ENCODE measurements at regions not wholly inside any gene's neighbourhood (a gene's known extent, or its start where the extent isn't known, plus 50 kb on each side); places are given as distances from the start of the nearest gene placed in this dataset.
"Not testable (repeated sequence)": the region's sequence is repeated elsewhere in the genome, so short reads cannot be mapped to it uniquely, and the experiment has no call there.

DNA sequence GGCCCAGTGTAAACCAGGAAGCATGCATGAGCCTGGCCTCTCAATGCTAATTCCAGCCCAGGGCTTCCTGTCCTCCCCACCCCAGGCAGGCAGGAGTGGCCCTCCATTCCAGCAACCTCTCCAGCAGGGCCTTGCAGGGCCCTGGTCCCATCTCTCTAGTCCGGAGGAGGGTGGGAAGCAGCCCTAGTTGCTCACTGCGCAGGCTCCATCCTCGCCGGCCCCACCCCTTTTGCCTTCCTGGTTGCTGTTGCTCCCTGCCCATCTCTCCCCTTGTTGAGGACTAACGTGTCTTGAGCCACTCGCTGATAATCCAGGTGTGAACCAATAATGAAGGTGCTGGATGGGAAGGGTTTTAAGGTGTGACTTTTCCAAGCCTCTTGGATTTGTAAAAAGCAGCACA lies 161.2 kb upstream of the BCOR start:
- ATAC-seq: no peak
- DNase-seq (ENCODE audit: low spot score): no peak

DNA sequence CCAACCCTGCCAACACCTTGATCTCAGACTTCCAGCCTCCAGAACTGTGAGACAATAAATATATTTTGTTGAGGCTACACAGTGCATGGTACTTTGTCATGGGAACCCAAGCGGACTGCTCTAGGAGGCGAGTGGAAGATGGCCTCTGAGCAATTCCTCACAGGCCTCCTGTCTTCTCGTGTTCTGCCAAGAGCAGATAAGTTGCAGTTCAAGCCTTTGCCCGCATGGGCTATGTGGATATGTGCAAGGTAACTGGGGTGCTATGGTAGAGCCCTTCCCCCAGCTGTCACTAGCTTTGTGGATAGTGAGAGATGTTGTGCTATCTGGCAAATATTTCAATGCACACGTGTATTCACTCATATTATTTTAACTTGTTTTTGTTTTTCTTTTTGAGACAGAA lies 156.0 kb upstream of the BCOR start:
- no peak for ATAC-seq
- DNase-seq (ENCODE audit: low spot score): no peak

DNA sequence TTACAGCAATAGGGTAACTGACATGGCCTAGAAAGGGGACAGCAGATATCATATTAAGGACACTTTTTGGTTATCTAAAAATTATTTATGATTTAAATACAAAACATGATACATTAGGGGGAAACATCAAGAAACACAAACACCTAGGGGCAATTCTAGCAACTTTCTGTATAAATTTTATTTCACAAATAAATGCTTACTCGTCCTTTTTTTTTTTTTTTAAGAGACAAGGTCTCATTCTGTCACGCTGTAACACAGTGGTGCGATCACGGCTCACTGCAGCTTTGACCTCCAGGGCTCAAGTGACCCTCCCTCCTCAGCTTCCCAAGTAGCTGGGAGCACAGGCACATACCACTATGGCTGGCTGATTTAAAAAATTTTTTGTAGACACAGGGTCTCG lies 151.8 kb upstream of the BCOR start:
- DNase-seq (ENCODE audit: low spot score) (no peak), ATAC-seq (no peak)

DNA sequence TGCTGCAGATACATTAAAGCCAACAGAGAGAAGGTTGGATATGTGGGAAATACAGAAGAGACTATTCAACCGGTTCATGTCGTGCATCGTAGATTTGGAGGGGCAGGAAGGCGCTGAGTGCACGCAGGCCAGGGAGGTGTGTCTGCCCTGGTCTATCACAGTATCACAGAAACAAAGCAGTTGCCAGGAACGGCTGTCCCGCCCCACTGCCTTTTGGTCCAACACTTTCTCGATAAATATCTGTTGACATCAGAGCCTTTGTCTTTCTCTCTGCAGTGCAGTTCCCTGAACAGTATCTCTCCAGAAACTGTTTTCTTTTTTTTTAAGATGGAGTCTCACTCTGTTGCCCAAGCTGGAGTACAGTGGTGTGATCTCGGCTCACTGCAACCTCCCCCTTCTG lies 151.1 kb upstream of the BCOR start:
- DNase-seq (ENCODE audit: low spot score) (no peak), ATAC-seq (peak; percentile 55)

DNA sequence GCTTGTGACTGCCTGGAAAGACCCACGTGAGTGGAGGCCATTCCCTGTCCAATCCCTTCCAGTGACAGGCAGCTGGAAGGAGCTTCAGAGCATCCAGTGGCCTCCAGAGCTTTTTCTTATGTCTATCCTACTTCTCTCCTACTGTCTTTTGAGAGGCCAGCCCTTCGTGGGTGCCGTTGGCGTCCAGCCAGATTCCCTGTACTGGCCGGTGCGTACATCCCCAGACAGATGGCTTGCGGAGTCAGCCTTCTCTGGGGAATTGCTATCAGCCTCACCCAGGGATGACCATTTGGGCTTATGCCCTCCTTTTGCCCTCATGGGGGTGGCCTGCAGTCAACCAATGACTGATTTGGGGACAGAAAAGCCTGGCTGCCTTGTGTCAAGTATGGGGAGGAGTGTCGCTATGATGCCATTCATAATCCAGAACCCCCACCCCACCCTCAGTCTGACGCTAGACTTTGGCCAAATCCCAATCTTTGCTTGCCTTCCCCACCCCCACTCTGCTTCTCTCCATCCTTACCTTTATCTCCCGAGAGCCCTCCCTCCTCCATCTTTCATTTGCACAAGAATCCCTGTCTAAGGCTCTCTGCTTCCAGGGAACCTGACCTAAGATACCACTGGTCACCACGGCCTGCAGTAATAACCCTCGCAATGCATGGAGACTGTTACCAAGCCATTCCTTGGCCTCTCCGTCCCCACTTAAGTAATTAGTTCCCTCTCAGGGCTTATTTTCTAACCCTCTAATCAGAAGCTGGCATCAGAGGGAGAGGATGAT lies 150.3 kb upstream of the BCOR start:
- no peak for ATAC-seq
- DNase-seq (ENCODE audit: low spot score): no peak

DNA sequence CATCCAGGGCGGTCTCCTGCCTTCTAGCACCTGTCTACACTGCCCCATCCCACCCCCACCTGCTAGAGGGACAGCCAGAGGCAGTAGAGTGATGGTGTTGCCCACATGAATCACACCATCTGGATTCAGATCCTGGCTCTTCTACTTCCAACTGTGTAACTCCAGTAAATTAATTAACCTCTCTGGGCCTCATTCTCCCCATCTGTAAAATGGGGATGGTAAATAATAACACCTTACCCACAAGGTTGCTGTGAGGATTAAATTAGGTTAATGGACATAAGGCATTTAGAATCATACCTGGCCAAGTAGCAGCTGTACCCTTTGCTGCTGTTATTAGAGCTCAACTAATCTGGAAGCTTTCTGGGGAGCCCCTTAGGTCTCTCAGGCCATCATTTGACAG lies 149.6 kb upstream of the BCOR start:
- ATAC-seq: no peak
- no peak for DNase-seq (ENCODE audit: low spot score)

DNA sequence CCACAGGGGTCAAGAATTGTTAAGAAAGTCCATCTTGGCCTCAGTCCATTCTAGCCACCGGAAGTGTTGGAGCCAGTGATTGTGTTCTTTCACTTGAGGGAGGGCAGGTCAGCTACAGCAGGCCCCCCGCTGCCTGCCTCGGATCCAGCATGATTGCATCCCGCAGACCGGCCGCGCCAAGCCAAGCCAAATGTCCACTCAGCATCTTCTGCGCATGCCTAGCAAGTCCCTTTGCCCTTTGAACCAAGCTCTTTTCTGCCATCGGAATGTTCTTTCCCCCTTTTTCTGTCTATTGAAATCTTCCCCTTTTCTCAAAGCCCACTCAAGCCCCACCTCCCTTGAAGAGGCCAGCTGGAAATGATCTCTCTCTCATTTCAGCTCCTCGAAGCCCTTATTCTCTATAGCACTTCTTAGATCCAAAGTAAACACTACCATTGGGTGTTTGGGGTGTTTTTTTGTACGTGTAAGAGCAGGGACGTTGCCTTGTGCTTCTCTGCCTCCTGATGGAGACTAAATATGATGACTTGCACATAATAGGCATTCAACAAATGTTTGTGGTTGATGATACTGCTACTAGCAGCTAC lies 147.8 kb upstream of the BCOR start:
- DNase-seq (ENCODE audit: low spot score): peak; percentile 47
- peak; percentile 73 for ATAC-seq

DNA sequence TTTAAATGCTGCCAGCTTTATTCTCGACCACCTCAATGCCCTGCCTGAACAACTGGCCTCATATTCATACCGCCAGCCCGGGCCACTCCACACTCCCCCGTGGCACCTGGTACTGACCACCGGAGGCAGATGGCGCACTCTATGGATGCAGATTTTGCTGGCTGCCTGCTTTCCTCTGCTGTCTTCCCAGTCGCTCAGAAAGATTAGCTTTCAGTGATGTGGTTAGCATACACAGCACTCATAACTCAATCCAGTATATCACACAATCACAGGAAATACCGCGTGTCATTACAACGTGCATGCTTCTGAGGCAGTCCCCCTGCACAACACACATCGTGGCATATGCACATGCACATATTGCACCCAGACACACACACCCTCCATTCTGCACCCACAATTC lies 147.2 kb upstream of the BCOR start:
- ATAC-seq: peak; percentile 12
- no peak for DNase-seq (ENCODE audit: low spot score)

DNA sequence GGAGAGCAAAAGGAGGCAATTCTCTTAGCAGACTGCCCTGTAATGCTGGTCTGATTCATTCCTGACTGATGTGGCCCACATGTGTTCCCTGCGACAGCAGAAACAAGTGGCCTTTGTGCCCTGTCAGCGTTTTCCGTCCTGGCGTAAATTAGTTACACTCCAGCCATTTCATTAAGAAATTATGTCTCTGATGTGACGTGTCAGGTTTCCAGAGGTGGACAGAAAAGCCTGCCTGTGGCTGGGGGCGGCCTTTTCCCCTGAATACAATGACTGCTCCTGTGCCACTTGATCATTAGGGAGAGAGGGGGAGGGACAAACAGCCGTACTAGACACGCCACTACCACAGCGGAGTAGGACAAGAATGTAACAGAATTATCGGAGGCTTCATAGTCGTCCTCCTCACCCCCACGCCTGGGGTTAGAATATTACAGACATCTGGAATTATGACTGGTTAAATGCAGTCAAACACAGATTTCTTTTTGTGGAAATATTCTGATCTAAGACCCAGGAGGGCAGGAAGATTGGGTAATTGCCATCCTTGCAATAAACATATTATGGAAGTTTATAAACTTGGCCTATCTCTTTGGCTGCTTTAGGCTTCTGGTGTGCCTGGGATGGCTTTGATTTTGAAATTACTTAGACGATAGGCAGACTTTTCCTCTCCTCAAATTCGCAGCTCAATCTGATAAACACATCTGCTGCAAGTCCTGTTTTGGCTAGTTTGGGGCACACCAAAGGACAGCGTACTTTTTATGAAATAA lies 146.2 kb upstream of the BCOR start:
- ATAC-seq (no peak), DNase-seq (ENCODE audit: low spot score) (no peak)

DNA sequence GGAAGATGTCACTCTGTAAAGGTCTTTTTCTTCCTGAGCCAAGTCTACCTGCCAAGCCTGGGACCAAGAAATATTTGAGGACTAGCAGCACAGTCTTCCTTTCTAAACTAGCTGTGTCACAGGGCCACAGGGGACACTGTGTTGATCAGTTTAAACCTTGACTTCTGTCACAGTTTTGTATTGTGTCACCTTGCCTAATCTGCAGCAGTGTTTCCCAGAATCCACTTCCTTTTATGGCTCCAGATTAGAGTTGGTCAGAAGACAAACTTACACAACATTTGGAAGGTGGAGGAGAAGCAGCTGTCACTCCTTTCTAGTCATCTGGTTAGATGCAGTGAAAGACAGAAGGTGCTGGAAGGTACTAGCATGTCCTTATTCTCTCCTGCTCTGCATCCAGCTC lies 143.1 kb upstream of the BCOR start:
- DNase-seq (ENCODE audit: low spot score) (peak; percentile 60), ATAC-seq (peak; percentile 85)

DNA sequence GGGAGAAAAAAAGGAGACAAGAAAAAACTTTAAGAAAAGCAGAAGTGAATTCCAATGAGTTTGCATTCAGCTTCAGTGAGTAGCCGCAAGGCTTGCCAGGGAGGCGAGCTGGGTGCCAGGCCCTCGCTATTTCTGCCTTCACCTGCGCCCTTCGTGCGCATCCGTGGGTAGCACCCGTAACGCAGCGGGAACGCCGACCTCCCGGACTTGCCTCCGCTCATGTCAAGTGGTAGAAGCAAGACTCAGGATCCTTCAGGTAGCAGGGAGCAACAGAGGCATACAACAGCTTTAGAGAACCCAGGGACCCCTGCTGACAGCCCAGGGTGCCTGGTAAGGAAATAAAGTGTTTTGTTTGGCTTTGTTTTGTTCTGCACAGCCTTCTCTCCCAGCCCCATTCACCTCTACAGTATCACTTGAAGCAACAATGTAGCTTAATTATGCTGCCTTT lies 140.0 kb upstream of the BCOR start:
- no peak for ATAC-seq
- DNase-seq (ENCODE audit: low spot score): no peak

DNA sequence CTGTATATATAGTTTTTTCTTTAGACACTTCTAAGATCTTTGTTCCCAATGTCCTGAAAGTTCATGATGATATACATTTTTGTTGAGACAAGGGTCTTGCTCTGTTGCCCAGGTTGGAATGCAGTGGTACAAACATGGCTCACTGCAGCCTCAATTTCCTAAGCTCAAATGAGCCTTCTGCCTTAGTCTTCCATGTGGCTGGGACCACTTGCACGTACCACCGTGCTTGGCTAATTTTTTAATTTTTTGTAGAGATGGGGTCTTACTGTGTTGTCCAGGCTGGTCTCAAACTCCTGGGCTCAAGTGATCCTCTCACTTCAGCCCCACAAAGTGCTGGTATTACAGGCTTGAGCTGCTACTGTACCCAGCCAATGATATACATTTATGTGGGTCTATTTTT lies 132.9 kb upstream of the BCOR start:
- DNase-seq (ENCODE audit: low spot score) (no peak), ATAC-seq (no peak)

DNA sequence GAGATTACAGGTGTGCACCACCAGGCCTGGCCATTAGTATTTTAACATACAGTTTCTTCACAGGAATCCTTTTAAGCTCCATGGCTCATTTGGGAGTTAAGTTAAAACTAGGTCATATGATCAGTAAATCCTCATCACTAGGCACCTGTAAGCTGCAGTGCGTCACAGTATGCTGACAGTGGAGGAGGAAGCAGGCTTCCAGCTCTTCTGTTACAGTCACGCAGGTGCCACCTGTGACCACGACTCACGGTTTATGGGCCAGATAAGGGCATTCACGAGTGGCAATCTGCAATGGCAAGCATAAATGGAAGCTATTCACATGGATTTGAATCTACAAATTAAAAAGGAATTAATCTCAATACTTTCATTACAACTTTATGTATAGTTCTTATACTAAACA lies 129.4 kb upstream of the BCOR start:
- DNase-seq (ENCODE audit: low spot score) (no peak), ATAC-seq (no peak)

DNA sequence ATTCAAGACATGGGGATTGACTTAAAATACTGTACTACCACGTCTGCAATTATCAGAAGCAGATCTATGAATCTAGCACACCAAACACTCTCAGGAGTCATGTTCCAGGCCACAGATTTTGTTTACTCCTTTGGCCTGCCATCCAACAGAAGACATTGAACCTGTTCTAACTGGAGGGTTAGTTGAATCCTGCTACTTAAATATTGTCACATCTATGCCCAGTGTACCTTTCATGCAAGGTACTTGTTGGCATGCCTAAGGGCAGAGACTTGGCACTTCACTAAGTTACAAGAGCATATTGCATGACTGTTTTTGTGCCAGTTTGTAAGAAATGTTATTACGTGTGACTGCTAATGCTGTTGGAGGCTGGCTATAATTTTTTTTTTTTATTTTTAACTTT lies 126.9 kb upstream of the BCOR start:
- DNase-seq (ENCODE audit: low spot score) (no peak), ATAC-seq (peak; percentile 79)

DNA sequence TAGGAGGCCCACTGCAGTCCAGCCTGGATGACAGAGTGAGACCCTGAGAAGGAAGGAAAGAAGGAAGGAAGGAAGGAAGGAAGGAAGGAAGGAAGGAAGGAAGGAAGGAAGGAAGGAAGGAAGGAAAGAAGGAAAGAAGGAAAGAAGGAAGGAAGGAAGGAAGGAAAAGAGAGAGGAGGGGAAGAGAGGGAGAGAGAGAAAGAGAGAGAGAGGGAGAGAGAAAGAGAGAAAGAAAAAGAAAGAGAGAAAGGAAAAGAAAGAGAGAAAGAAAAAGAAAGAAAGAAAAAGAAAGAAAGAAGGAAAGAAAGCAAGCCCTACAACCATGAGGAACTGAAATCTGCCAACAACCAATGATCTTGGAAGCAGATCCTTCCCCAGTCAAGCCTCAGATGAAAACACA lies 124.9 kb upstream of the BCOR start:
- not testable (repeated sequence) for DNase-seq (ENCODE audit: low spot score)

DNA sequence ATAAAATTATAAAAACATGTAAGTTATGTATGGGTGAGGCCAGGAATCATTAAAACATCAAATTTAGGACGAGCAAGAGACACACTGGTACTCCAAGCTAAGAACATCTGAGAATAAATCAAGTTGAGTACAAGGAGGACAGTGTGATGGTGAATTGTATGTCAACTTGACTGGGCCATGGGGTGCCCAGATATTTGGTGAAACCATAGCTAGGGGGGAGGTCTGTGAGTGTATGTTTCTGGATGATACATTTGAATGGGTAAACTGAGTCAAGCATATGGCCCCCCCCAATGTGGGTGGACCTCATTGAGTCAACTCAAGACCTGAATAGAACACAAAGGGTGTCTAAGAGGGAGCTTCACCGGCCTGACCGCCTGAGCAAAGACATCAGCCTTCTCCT lies 115.3 kb upstream of the BCOR start:
- ATAC-seq (no peak), DNase-seq (ENCODE audit: low spot score) (no peak)

More for the DNA sequence above, 124.9 kb upstream of the BCOR start:
- not testable (repeated sequence) for ATAC-seq

DNA sequence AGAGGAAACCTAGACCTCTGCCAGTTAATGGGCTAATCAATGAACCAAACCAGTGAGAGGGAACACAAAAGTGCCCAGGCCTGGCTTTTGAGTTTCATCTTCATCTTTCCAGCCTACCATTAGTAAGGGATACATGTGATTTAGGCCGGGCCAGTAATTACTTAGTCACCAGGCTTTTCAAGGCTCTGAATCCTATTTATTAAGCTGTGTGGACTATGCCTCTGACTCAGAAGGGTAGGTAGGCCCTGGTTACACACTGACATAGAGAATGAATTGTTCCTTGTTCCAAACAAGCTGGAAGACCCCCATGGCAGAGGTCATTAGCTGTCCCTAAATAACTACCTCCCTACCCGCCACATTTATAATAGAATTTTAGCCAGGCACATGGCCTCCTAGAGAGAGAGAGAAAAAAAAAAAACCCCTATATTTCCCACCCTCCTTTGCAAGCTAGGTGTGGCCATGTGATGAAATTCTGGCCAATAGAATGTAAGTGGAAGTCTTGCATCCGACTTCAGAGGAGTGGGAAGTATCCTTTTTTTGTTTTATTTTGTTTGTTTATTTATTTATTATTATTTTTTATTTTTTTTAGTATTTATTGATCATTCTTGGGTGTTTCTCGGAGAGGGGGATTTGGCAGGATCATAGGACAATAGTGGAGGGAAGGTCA lies 112.3 kb upstream of the BCOR start:
- no peak for ATAC-seq
- DNase-seq (ENCODE audit: low spot score): no peak

DNA sequence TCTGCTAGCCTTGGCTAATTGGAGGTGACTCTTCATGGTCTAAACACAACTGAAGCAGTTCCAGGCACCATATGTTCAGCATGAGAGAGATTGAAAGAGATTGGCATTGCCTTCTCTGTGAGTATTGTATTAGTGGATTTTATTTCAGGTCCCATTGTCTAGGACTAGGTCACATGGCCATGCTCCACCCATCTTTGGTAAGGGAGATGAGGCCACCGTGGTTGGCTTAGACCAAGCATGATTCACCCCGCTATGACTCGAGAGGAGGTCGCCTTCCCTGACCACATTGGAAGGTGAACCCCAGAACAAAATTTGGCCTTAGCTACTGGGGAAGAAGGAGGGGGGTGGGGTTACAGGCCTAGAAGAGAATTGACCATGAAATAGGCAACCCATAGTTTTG lies 109.9 kb upstream of the BCOR start:
- DNase-seq (ENCODE audit: low spot score): no peak
- ATAC-seq: no peak

DNA sequence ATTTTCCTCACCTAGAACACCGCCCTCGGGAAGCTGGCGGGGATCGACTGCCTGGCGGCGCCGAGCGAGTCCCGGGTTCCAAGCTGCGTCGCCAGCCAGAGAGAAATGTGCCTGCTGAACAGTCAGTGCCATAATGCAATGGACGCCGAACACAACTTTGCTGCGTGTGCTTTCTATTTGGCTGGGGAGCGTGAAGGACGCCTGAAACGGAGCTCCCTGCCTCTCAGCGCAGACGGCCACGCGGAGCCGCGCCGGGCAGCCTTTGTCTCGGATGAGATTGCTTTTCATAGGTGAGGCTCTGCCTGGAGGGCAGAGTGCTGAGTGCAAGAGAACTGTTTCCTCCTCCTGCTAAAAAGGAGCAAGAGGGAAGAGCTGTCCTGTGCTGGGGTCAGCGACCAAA lies 107.7 kb upstream of the BCOR start:
- ATAC-seq: peak; percentile 41
- DNase-seq (ENCODE audit: low spot score): no peak

DNA sequence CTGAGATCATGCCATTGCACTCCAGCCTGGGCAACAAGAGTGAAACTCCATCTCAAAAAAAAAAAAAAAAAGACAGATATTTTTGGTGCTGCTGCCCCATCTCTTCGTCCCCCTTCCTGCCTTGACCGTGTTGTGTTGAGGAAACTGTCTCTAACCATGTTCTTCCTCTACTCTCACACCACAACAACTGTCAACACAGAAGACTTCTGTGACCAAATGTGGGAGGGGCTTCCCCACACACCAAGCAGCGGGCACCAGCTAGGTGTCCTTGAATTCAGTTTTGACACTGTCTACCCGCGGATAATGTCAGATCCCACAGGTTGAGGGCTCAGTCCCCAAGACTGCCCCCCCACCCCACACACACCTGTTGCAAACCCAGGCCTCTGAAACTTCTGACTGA lies 104.7 kb upstream of the BCOR start:
- DNase-seq (ENCODE audit: low spot score) (no peak), ATAC-seq (no peak)

DNA sequence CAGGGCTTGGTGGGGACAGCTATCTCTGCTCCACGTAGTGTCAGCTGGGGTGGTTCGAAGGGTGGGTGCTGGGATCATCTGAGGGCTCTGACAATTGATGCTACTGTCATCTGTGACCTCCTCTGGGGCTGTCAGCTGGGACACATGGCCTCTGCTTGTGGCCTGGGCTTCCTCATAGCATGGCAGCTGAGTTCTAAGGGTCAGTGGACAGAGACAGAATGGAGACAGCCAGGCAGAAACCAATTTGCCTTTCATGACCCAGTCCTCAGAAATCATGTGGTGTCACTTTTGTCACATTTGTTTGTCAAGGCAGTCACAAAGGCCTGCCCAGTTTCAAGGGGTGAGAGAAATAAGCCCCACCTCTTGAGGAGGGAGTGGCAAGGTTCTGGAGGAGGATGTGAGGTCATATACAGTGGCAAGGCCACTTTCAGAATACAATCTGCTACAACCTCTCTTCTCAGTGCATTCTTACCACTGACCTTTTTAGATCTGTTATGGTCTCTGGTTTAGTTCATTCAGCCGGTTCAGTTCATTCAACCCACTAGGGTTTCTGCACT lies 103.6 kb upstream of the BCOR start:
- DNase-seq (ENCODE audit: low spot score) (no peak), ATAC-seq (no peak)

All from left lobe of liver (tissue), 2 donors.